ENCODE measurements at regions not wholly inside any gene's neighbourhood (a gene's known extent, or its start where the extent isn't known, plus 50 kb on each side); places are given as distances from the start of the nearest gene placed in this dataset.

DNA sequence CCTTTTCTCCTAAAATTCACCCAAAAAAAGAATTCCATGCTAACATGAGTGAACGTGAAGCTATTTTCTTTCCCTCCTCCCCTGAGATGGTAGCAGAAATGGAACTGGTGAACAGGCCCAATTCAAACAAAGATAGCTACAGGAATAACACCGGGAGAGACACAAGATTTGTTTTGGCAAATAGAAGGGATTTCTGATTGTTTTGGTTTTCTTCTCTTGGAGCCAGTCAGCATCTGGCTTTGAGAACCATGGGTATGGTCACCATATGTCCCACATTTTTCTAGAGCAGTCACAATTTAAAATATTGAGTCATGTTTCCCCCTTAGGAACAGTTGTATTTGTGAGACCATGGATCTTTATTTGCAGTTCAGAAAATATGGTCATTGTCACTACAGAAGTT, 214.1 kb downstream of the FAM76B start:
- TF ChIP-seq, protein P1, sequence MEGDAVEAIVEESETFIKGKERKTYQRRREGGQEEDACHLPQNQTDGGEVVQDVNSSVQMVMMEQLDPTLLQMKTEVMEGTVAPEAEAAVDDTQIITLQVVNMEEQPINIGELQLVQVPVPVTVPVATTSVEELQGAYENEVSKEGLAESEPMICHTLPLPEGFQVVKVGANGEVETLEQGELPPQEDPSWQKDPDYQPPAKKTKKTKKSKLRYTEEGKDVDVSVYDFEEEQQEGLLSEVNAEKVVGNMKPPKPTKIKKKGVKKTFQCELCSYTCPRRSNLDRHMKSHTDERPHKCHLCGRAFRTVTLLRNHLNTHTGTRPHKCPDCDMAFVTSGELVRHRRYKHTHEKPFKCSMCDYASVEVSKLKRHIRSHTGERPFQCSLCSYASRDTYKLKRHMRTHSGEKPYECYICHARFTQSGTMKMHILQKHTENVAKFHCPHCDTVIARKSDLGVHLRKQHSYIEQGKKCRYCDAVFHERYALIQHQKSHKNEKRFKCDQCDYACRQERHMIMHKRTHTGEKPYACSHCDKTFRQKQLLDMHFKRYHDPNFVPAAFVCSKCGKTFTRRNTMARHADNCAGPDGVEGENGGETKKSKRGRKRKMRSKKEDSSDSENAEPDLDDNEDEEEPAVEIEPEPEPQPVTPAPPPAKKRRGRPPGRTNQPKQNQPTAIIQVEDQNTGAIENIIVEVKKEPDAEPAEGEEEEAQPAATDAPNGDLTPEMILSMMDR (conservative IDR thresholded peaks at IDR 0.05), result no peak
- no peak for TF ChIP-seq ZFX (IDR thresholded peaks at IDR 0.05)

All from C4-2B (cell line).